ENCODE measurements at regions not wholly inside any gene's neighbourhood (a gene's known extent, or its start where the extent isn't known, plus 50 kb on each side); places are given as distances from the start of the nearest gene placed in this dataset.
"Not testable (repeated sequence)": the region's sequence is repeated elsewhere in the genome, so short reads cannot be mapped to it uniquely, and the experiment has no call there.

DNA sequence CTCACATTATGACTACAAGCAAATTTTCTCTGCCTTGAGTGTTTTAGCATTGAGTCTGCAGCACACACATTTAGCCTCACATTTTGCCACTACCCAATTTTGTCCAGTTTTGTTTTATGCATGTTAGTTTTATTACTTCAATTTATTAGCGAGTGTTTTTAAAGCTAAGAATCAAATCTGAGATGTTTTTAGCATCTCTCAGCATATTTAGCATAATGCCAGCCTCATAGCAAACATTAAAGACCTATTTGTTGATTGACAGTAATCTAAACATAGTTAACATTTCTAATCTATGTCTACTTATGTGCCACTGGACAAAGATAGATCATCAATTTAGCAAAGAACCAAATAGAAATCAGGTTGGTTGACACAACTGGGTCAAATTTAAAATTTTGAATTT is 94.1 kb upstream of the NXPH2 start:
- TF ChIP-seq PAX5 (IDR thresholded peaks at IDR 0.05; ENCODE audit: insufficient read depth, low read length, severe bottlenecking): no peak
- TF ChIP-seq SPI1 (IDR thresholded peaks at IDR 0.05; ENCODE audit: low read depth, low read length): no peak
- no peak for TF ChIP-seq TAF1 (IDR thresholded peaks at IDR 0.05; ENCODE audit: low read depth, low read length)
- no peak for TF ChIP-seq POLR2AphosphoS5 (IDR thresholded peaks at IDR 0.05; ENCODE audit: low read depth, low read length)
- no peak for TF ChIP-seq POU2F2 (IDR thresholded peaks at IDR 0.05; ENCODE audit: low read depth, low read length)
- TF ChIP-seq POLR2A (IDR thresholded peaks at IDR 0.05; ENCODE audit: low read depth, low read length): no peak
- FAIRE-seq (no peak), DNase-seq (ENCODE audit: insufficient read length, low spot score) (no peak)

DNA sequence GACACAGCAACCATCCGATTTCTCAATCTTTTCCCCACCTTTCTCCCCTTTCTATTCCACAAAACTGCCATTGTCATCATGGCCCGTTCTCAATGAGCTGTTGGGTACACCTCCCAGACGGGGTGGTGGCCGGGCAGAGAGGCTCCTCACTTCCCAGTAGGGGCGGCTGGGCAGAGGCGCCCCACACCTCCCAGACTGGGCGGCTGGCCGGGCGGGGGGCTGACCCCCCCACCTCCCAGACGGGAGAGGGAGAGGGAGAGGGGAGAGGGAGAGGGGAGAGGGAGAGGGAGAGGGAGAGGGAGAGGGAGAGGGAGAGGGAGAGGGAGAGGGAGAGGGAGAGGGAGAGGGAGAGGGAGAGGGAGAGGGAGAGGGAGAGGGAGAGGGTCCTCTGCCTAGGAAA is 91.9 kb upstream of the NXPH2 start:
- not testable (repeated sequence) for DNase-seq (ENCODE audit: insufficient read length, low spot score); FAIRE-seq

DNA sequence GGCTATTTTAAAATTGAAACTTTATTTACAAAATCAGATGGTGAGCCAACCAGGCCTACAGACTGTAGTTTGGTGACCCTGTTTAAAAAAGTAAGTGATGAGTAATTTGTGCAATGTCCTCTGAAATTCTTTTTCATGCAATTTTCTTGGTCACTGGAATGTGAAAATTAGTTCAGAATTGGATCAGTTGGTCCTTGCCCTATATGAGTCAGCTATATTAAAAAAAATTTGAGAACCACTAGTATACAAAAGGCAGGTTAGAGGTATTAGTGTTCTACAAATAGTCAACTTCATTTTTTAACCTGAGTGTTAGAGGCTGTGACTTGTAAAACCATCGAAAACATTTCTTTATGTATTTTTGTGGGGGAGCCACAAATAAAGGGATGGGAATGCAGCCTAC is 91.1 kb upstream of the NXPH2 start:
- TF ChIP-seq POU2F2 (IDR thresholded peaks at IDR 0.05; ENCODE audit: low read depth, low read length) (no peak), TAF1 (IDR thresholded peaks at IDR 0.05; ENCODE audit: low read depth, low read length) (no peak), SPI1 (IDR thresholded peaks at IDR 0.05; ENCODE audit: low read depth, low read length) (no peak), PAX5 (IDR thresholded peaks at IDR 0.05; ENCODE audit: insufficient read depth, low read length, severe bottlenecking) (no peak), POLR2A (IDR thresholded peaks at IDR 0.05; ENCODE audit: low read depth, low read length) (no peak), POLR2AphosphoS5 (IDR thresholded peaks at IDR 0.05; ENCODE audit: low read depth, low read length) (no peak)
- FAIRE-seq (no peak), DNase-seq (ENCODE audit: insufficient read length, low spot score) (no peak)

DNA sequence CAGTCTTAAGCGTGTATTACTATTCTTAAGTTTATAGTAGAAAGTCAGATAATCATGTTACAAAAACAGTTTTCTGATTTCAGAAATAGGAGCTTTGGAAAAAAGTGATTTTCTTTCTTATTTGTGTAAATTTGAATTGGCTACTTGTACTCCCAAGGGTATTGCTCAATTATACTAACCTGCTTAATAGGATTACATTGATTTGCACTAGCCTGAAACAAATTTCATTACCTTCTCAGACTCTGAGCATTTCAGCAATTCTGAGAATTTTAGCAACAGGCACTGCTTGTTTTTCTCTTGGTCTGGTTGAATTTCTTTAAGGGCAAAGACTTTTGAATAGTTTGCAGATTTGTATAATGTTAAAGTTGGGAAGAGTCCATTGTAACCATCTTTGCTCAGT is 87.2 kb upstream of the NXPH2 start:
- no peak for FAIRE-seq
- no peak for DNase-seq (ENCODE audit: insufficient read length, low spot score)
- TF ChIP-seq POLR2AphosphoS5 (IDR thresholded peaks at IDR 0.05; ENCODE audit: low read depth, low read length): no peak
- no peak for TF ChIP-seq POLR2A (IDR thresholded peaks at IDR 0.05; ENCODE audit: low read depth, low read length)
- no peak for TF ChIP-seq SPI1 (IDR thresholded peaks at IDR 0.05; ENCODE audit: low read depth, low read length)
- TF ChIP-seq PAX5 (IDR thresholded peaks at IDR 0.05; ENCODE audit: insufficient read depth, low read length, severe bottlenecking): no peak
- no peak for TF ChIP-seq TAF1 (IDR thresholded peaks at IDR 0.05; ENCODE audit: low read depth, low read length)
- TF ChIP-seq POU2F2 (IDR thresholded peaks at IDR 0.05; ENCODE audit: low read depth, low read length): no peak

DNA sequence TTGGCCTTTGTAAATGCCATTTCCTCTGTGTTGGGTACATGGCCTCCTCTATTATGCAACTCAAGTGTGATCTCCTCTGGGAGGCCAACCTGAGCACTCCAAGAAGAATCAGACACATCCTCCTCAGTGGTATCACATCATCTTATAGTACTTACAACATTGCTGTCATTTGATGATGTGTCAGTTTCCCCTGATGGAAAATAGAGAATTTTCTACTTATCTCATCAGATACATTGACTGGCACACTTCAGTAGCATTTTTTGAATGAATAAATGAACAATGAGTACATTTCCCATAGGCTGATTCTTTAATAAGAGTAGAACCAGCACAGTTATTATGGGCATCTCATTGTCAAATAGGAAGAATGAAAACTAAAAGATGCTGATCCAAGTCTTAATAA is 86.6 kb upstream of the NXPH2 start:
- TF ChIP-seq POU2F2 (IDR thresholded peaks at IDR 0.05; ENCODE audit: low read depth, low read length) (no peak), POLR2A (IDR thresholded peaks at IDR 0.05; ENCODE audit: low read depth, low read length) (no peak), POLR2AphosphoS5 (IDR thresholded peaks at IDR 0.05; ENCODE audit: low read depth, low read length) (no peak), PAX5 (IDR thresholded peaks at IDR 0.05; ENCODE audit: insufficient read depth, low read length, severe bottlenecking) (no peak), SPI1 (IDR thresholded peaks at IDR 0.05; ENCODE audit: low read depth, low read length) (no peak), TAF1 (IDR thresholded peaks at IDR 0.05; ENCODE audit: low read depth, low read length) (no peak)
- FAIRE-seq (no peak), DNase-seq (ENCODE audit: insufficient read length, low spot score) (no peak)

DNA sequence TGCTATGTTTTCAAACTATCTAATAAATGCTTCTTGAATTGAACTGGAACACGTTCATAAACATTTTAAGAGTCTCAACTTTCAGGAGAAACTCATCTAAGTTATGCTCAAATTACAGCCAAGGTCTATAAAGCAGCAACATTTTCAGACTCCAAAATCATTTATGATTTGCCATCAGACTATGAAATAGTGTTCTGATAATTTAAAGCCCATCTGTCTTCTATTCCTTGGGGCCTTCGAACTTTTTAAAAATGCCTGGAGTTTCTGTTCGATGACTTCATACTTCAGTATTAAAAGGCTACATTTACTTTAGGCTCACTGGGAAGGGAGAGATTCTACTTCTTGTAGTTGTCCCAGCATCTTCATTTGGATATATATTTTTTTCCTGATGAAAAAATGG is 73.6 kb upstream of the NXPH2 start:
- TF ChIP-seq PAX5 (IDR thresholded peaks at IDR 0.05; ENCODE audit: insufficient read depth, low read length, severe bottlenecking): no peak
- no peak for TF ChIP-seq TAF1 (IDR thresholded peaks at IDR 0.05; ENCODE audit: low read depth, low read length)
- TF ChIP-seq SPI1 (IDR thresholded peaks at IDR 0.05; ENCODE audit: low read depth, low read length): no peak
- no peak for TF ChIP-seq POLR2AphosphoS5 (IDR thresholded peaks at IDR 0.05; ENCODE audit: low read depth, low read length)
- TF ChIP-seq POLR2A (IDR thresholded peaks at IDR 0.05; ENCODE audit: low read depth, low read length): no peak
- TF ChIP-seq POU2F2 (IDR thresholded peaks at IDR 0.05; ENCODE audit: low read depth, low read length): no peak
- FAIRE-seq (no peak), DNase-seq (ENCODE audit: insufficient read length, low spot score) (no peak)

DNA sequence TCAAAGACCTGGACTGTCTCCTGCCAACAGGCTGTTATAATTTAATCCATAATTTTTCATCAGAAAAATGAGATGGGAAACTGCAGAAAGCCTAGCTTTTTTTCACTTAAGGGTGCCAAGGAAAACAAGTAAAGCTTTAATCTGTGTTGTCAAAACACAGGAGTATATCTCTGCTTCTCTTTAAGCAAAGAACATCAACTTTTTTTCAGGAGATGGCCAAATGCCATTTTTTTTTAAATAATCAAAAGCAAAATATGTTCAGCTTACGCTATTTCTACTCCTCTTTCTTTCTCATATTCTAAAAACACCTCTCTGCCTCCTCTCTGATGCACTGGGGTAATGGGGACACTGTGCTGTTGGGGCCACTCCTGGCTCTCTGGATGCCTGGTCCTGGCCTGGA is 73.1 kb upstream of the NXPH2 start:
- DNase-seq (ENCODE audit: insufficient read length, low spot score): no peak
- TF ChIP-seq PAX5 (IDR thresholded peaks at IDR 0.05; ENCODE audit: insufficient read depth, low read length, severe bottlenecking) (no peak), TAF1 (IDR thresholded peaks at IDR 0.05; ENCODE audit: low read depth, low read length) (no peak), POLR2A (IDR thresholded peaks at IDR 0.05; ENCODE audit: low read depth, low read length) (no peak), POLR2AphosphoS5 (IDR thresholded peaks at IDR 0.05; ENCODE audit: low read depth, low read length) (no peak), SPI1 (IDR thresholded peaks at IDR 0.05; ENCODE audit: low read depth, low read length) (no peak), POU2F2 (IDR thresholded peaks at IDR 0.05; ENCODE audit: low read depth, low read length) (no peak)
- no peak for FAIRE-seq

DNA sequence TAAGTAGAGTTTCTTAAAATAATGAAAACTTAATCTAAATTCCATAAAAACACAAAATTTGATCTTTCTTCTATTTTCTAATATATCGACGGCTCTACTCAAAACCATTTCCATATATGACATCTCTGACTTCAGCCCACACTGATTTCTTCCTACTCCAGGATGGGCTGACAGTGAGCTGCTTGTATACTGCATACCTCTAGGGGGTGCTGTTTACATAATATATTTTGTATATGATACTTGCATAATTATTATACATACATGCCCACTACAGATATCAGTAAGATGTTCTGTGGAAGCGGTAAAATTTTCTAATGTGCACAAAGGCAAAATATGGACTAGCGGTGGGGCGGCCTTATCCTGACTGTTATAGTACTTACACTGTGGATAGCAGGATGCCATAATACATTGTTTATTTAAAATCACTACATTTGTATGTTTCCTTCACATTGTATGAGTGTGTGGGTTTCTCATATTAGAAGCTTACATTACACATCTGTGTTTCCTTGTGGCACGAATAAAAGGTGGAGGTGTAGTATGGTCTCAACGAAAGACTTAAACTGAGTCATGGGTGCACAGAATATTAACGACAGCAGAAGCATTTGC is 66.1 kb upstream of the NXPH2 start:
- no peak for FAIRE-seq

DNA sequence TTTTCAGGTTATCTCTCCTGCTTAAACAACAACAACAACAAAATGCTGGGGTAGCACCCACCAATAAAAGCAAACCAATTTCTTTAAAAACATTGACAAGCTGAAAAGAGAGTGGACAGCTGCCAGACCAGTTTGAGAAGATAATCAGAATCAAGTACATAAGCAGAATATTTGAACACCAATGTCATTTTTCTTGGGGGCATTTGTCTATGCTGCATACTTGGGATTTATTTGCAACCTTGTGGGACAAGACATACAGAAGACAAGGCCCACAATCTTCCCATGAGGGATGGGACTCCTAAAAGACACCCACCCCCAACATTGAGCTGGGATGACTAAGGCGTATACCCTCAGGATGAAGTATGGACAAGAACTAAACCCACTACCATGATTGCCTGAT is 62.2 kb upstream of the NXPH2 start:
- no peak for TF ChIP-seq POLR2A (IDR thresholded peaks at IDR 0.05; ENCODE audit: low read depth, low read length)
- TF ChIP-seq POLR2AphosphoS5 (IDR thresholded peaks at IDR 0.05; ENCODE audit: low read depth, low read length): no peak
- no peak for TF ChIP-seq POU2F2 (IDR thresholded peaks at IDR 0.05; ENCODE audit: low read depth, low read length)
- no peak for TF ChIP-seq TAF1 (IDR thresholded peaks at IDR 0.05; ENCODE audit: low read depth, low read length)
- TF ChIP-seq SPI1 (IDR thresholded peaks at IDR 0.05; ENCODE audit: low read depth, low read length): no peak
- TF ChIP-seq PAX5 (IDR thresholded peaks at IDR 0.05; ENCODE audit: insufficient read depth, low read length, severe bottlenecking): no peak
- no peak for FAIRE-seq
- no peak for DNase-seq (ENCODE audit: insufficient read length, low spot score)

More for the DNA sequence above, 66.1 kb upstream of the NXPH2 start:
- peak; percentile 4 for DNase-seq (ENCODE audit: insufficient read length, low spot score)
- no peak for TF ChIP-seq POU2F2 (IDR thresholded peaks at IDR 0.05; ENCODE audit: low read depth, low read length)
- no peak for TF ChIP-seq POLR2AphosphoS5 (IDR thresholded peaks at IDR 0.05; ENCODE audit: low read depth, low read length)
- no peak for TF ChIP-seq PAX5 (IDR thresholded peaks at IDR 0.05; ENCODE audit: insufficient read depth, low read length, severe bottlenecking)
- TF ChIP-seq TAF1 (IDR thresholded peaks at IDR 0.05; ENCODE audit: low read depth, low read length): no peak
- TF ChIP-seq SPI1 (IDR thresholded peaks at IDR 0.05; ENCODE audit: low read depth, low read length): no peak

DNA sequence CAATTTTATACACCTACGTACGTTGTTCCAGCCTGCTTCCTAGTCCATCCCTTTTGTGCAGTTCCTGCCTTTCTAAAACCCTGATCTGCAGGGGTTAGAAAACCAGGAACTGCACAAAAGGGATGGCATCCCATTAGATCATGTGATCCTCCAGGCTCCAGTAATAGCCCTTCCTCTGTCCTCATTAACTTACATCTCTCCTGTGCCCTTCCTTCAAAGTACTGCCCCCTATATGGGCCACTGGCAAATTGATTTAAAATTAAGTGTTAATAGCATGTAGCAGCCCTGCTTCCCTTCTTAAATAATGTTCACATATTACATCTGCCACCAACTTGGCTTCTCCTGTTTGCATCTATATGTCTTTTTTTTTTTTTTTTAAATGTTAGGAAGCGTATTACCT is 61.3 kb upstream of the NXPH2 start:
- TF ChIP-seq SPI1 (IDR thresholded peaks at IDR 0.05; ENCODE audit: low read depth, low read length) (no peak), POLR2AphosphoS5 (IDR thresholded peaks at IDR 0.05; ENCODE audit: low read depth, low read length) (no peak), TAF1 (IDR thresholded peaks at IDR 0.05; ENCODE audit: low read depth, low read length) (no peak), POU2F2 (IDR thresholded peaks at IDR 0.05; ENCODE audit: low read depth, low read length) (no peak), POLR2A (IDR thresholded peaks at IDR 0.05; ENCODE audit: low read depth, low read length) (no peak), PAX5 (IDR thresholded peaks at IDR 0.05; ENCODE audit: insufficient read depth, low read length, severe bottlenecking) (no peak)
- FAIRE-seq (no peak), DNase-seq (ENCODE audit: insufficient read length, low spot score) (no peak)

All from GM12891 (cell line).